Left lung (tissue), 4 donors: ENCODE measurements at regions not wholly inside any gene's neighbourhood (a gene's known extent, or its start where the extent isn't known, plus 50 kb on each side); places are given as distances from the start of the nearest gene placed in this dataset.

ENCODE experiments used
- ATAC-seq: fragments of 200-7000 bp; cut with Tn5 transposase; one replicate; pipeline ENCODE4 v1.9.1; 2020; ENCODE audit warnings: moderate library complexity
- DNase-seq, 4 donors: peaks; one replicate each; pipeline ENCODE4 v3.0.0-alpha.2; 2013 to 2020
- H3K27ac ChIP-seq, 2 donors: fragments of 200-600 bp; sonication (generic) in 1 of 2; one replicate each; pipeline versions ENCODE4 v1.5.0 to v1.8.0; 2020 to 2021
- H3K27me3 ChIP-seq, 2 donors: fragments of 200-600 bp; sonication (generic) in 1 of 2; one replicate each; pipeline versions ENCODE4 v1.5.0 to v1.8.0; 2020 to 2021
- H3K36me3 ChIP-seq, 2 donors: fragments of 200-600 bp; sonication (generic) in 1 of 2; one replicate each; pipeline versions ENCODE4 v1.5.0 to v1.8.0; 2020 to 2021
- H3K4me1 ChIP-seq, 2 donors: fragments of 200-600 bp; one replicate each; pipeline ENCODE4 v1.8.0; 2021
- H3K4me3 ChIP-seq, 2 donors: fragments of 200-600 bp; sonication (generic) in 1 of 2; one replicate each; pipeline versions ENCODE4 v1.5.0 to v1.8.0; 2020 to 2021; ENCODE audit warnings: mild to moderate bottlenecking in 1 of 2
- H3K9me3 ChIP-seq, 2 donors: fragments of 200-600 bp; sonication (generic) in 1 of 2; one replicate each; pipeline versions ENCODE4 v1.5.0 to v1.8.0; 2020 to 2021
- intact Hi-C, 2 donors: fragments of 100-400 bp; cut with DNase I; formaldehyde crosslinking; loops; one replicate each; pipeline versions ENCODE4 v1.11.2 to v1.14.2; 2022
- TF ChIP-seq, protein P1 (sequence below), 2 donors: fragments of 200-600 bp; sonication (generic) in 1 of 2; IDR thresholded peaks; one replicate each; pipeline versions ENCODE4 v1.5.0 to v1.8.0; 2021; ENCODE audit warnings: antibody characterized with exemption in 2 of 2
- donor health status: DM: no; HTN: yes; CAD: no.
- donor health status: DM: no; HTN: no; CAD: no.

DNA sequence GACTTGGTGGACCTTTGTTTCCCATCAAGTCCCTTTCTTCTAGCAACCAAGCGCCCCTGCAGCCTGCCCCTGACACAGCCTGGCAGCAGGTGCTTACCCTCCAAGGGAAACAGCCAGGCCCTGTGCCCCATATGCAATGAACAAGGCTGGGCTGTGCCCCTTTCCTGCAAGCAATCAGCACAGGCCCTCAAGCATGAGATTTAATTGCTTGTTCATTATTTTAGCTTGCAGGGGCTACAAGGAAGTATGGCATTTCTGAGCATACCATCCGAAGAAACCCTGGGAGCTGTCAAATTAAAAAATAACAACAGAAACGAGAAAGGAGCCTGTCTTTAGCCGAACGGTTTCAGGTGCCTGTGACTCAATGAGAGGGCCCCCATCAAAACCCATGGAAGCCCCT lies 522.9 kb upstream of the ARID1B start:
- no peak for DNase-seq
- Histone ChIP-seq H3K27ac (no peak overlapping the region), H3K4me1 (no peaks in the 10 kb centered on the region), H3K9me3 (no peaks in the 10 kb centered on the region), H3K27me3 (no peaks in the 10 kb centered on the region), H3K36me3 (no peaks in the 10 kb centered on the region), H3K4me3 (no peak overlapping the region)
- TF ChIP-seq, protein P1, sequence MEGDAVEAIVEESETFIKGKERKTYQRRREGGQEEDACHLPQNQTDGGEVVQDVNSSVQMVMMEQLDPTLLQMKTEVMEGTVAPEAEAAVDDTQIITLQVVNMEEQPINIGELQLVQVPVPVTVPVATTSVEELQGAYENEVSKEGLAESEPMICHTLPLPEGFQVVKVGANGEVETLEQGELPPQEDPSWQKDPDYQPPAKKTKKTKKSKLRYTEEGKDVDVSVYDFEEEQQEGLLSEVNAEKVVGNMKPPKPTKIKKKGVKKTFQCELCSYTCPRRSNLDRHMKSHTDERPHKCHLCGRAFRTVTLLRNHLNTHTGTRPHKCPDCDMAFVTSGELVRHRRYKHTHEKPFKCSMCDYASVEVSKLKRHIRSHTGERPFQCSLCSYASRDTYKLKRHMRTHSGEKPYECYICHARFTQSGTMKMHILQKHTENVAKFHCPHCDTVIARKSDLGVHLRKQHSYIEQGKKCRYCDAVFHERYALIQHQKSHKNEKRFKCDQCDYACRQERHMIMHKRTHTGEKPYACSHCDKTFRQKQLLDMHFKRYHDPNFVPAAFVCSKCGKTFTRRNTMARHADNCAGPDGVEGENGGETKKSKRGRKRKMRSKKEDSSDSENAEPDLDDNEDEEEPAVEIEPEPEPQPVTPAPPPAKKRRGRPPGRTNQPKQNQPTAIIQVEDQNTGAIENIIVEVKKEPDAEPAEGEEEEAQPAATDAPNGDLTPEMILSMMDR (IDR thresholded peaks at IDR 0.05) = no peak
- intact Hi-C loops = no loop called here
- no peak for ATAC-seq

GRCh38 chr6:156250593-156250992 lies 526.6 kb upstream of the ARID1B start:
- ATAC-seq (no peak), DNase-seq (no peak)
- intact Hi-C loops = no loop called here
- TF ChIP-seq, protein P1 (IDR thresholded peaks at IDR 0.05) = no peak
- Histone ChIP-seq H3K4me1 (no peaks in the 10 kb centered on the region), H3K9me3 (no peaks in the 10 kb centered on the region), H3K4me3 (no peak overlapping the region), H3K36me3 (no peaks in the 10 kb centered on the region), H3K27ac (no peak overlapping the region), H3K27me3 (no peaks in the 10 kb centered on the region)

DNA sequence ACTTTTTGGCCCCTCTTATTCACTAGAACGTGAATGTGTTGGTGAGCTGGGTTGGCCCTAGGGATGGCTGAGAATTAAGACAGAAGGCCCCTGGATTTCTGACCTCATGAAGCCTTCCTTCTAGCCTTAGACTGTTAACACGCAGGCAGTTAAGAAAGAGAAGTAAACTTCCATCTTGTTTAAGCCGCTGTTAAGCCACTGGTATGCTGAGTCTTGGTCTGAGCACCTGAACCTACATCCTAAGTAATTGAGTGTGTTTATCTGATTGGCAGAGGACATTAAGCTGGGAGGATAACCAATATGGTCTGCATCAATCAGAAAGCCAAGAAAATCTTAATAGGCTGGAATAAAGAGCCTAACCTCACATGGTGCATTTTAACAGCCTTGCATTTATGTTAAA lies 535.0 kb upstream of the ARID1B start:
- no peak overlapping the region for H3K27ac ChIP-seq
- no peaks in the 10 kb centered on the region for H3K27me3 ChIP-seq
- H3K4me3 ChIP-seq = no peak overlapping the region
- intact Hi-C loops = no loop called here
- DNase-seq = no peak
- no peaks in the 10 kb centered on the region for H3K36me3 ChIP-seq
- H3K4me1 ChIP-seq = no peaks in the 10 kb centered on the region
- TF ChIP-seq, protein P1 (IDR thresholded peaks at IDR 0.05) = no peak
- H3K9me3 ChIP-seq = no peaks in the 10 kb centered on the region
- no peak for ATAC-seq

GRCh38 chr6:156231026-156231765 lies 546.0 kb upstream of the ARID1B start:
- Histone ChIP-seq H3K27me3 (no peaks in the 10 kb centered on the region), H3K36me3 (no peaks in the 10 kb centered on the region), H3K4me3 (no peak overlapping the region), H3K27ac (no peak overlapping the region), H3K4me1 (no peaks in the 10 kb centered on the region), H3K9me3 (no peaks in the 10 kb centered on the region)
- intact Hi-C loops = no loop called here
- DNase-seq (no peak), ATAC-seq (no peak)
- TF ChIP-seq, protein P1 (IDR thresholded peaks at IDR 0.05) = no peak

GRCh38 chr6:156219973-156220372 lies 557.2 kb upstream of the ARID1B start:
- no peak for ATAC-seq
- H3K9me3 ChIP-seq = no peaks in the 10 kb centered on the region
- no peaks in the 10 kb centered on the region for H3K4me1 ChIP-seq
- H3K4me3 ChIP-seq = no peak overlapping the region
- H3K36me3 ChIP-seq = no peaks in the 10 kb centered on the region
- TF ChIP-seq, protein P1 (IDR thresholded peaks at IDR 0.05) = no peak
- intact Hi-C loops = no loop called here
- DNase-seq = no peak
- H3K27ac ChIP-seq = no peak overlapping the region
- no peaks in the 10 kb centered on the region for H3K27me3 ChIP-seq
